ENCODE measurements at regions not wholly inside any gene's neighbourhood (a gene's known extent, or its start where the extent isn't known, plus 50 kb on each side); places are given as distances from the start of the nearest gene placed in this dataset.
"Not testable (repeated sequence)": the region's sequence is repeated elsewhere in the genome, so short reads cannot be mapped to it uniquely, and the experiment has no call there.

- ATAC-seq (no peak), DNase-seq (no peak)
- Mint-ChIP-seq H3K9me3 (ENCODE audit: low read depth) (no peaks in the 10 kb centered on the region), H3K4me1 (no peaks in the 10 kb centered on the region), H3K4me3 (no peak overlapping the region), H3K27ac (no peak overlapping the region), H3K27me3 (peaks cover 2% of the 10 kb centered on the region), H3K36me3 (no peaks in the 10 kb centered on the region)
- CTCF ChIA-PET: no interaction called here
Measured at GRCh38 chr5:82445726-82446335, 167.7 kb upstream of the RPS23 start.

GRCh38 chr5:82439750-82440445, 161.7 kb upstream of the RPS23 start:
- ATAC-seq: no peak
- Mint-ChIP-seq H3K27ac (no peak overlapping the region), H3K4me3 (no peak overlapping the region)

GRCh38 chr5:82437565-82437964, 159.4 kb upstream of the RPS23 start:
- CTCF ChIA-PET; H3K4me3 Mint-ChIP-seq; H3K36me3 Mint-ChIP-seq; ATAC-seq; H3K27me3 Mint-ChIP-seq; H3K27ac Mint-ChIP-seq; H3K4me1 Mint-ChIP-seq; H3K9me3 Mint-ChIP-seq (ENCODE audit: low read depth); DNase-seq: not testable (repeated sequence)

More at GRCh38 chr5:82439750-82440445, 161.7 kb upstream of the RPS23 start:
- DNase-seq: no peak
- CTCF ChIA-PET: no interaction called here
- Mint-ChIP-seq H3K27me3 (no peaks in the 10 kb centered on the region), H3K9me3 (ENCODE audit: low read depth) (no peaks in the 10 kb centered on the region), H3K4me1 (no peaks in the 10 kb centered on the region), H3K36me3 (no peaks in the 10 kb centered on the region)

- CTCF ChIA-PET: no interaction called here
- ATAC-seq (no peak), DNase-seq (no peak)
- H3K9me3 Mint-ChIP-seq (ENCODE audit: low read depth): no peaks in the 10 kb centered on the region
- H3K4me3 Mint-ChIP-seq: no peak overlapping the region
- H3K4me1 Mint-ChIP-seq: no peaks in the 10 kb centered on the region
- no peak overlapping the region for H3K27ac Mint-ChIP-seq
- no peaks in the 10 kb centered on the region for H3K27me3 Mint-ChIP-seq
- H3K36me3 Mint-ChIP-seq: no peaks in the 10 kb centered on the region
Measured at GRCh38 chr5:82436291-82436690, 158.1 kb upstream of the RPS23 start.

GRCh38 chr5:82434696-82435660, 156.8 kb upstream of the RPS23 start:
- ATAC-seq; H3K27me3 Mint-ChIP-seq; H3K36me3 Mint-ChIP-seq; H3K4me1 Mint-ChIP-seq; H3K4me3 Mint-ChIP-seq; CTCF ChIA-PET; DNase-seq; H3K9me3 Mint-ChIP-seq (ENCODE audit: low read depth); H3K27ac Mint-ChIP-seq: not testable (repeated sequence)

GRCh38 chr5:82426464-82427154, 148.5 kb upstream of the RPS23 start:
- Mint-ChIP-seq H3K9me3 (ENCODE audit: low read depth) (no peaks in the 10 kb centered on the region), H3K4me3 (no peak overlapping the region), H3K4me1 (no peaks in the 10 kb centered on the region), H3K36me3 (no peaks in the 10 kb centered on the region), H3K27me3 (no peaks in the 10 kb centered on the region), H3K27ac (no peak overlapping the region)
- CTCF ChIA-PET: interaction anchor here (0.7 to 1.2 kb wide), 2 partner anchors 58 to 74 kb away, joined by 3 to 4 read pairs; no protein-coding TSS in a partner anchor
- ATAC-seq: no peak
- no peak for DNase-seq

- ATAC-seq (no peak), DNase-seq (no peak)
- H3K27me3 Mint-ChIP-seq: no peaks in the 10 kb centered on the region
- CTCF ChIA-PET: no interaction called here
- H3K4me1 Mint-ChIP-seq: no peaks in the 10 kb centered on the region
- H3K9me3 Mint-ChIP-seq (ENCODE audit: low read depth): no peaks in the 10 kb centered on the region
- H3K36me3 Mint-ChIP-seq: no peaks in the 10 kb centered on the region
- no peak overlapping the region for H3K27ac Mint-ChIP-seq
- H3K4me3 Mint-ChIP-seq: no peak overlapping the region
Measured at GRCh38 chr5:82425591-82425990, 147.4 kb upstream of the RPS23 start.

GRCh38 chr5:82424211-82424610, 146.1 kb upstream of the RPS23 start:
- no peak overlapping the region for H3K4me3 Mint-ChIP-seq
- CTCF ChIA-PET: interaction anchor here (1.1 kb wide), 1 partner anchor 75 kb away, joined by 3 read pairs; no protein-coding TSS in a partner anchor
- H3K4me1 Mint-ChIP-seq: no peaks in the 10 kb centered on the region

GRCh38 chr5:82422751-82423181, 144.6 kb upstream of the RPS23 start:
- H3K4me3 Mint-ChIP-seq: no peak overlapping the region

More at GRCh38 chr5:82424211-82424610, 146.1 kb upstream of the RPS23 start:
- no peak for DNase-seq
- ATAC-seq: no peak
- no peaks in the 10 kb centered on the region for H3K9me3 Mint-ChIP-seq (ENCODE audit: low read depth)
- no peaks in the 10 kb centered on the region for H3K36me3 Mint-ChIP-seq
- no peak overlapping the region for H3K27ac Mint-ChIP-seq
- no peaks in the 10 kb centered on the region for H3K27me3 Mint-ChIP-seq

GRCh38 chr5:82422001-82422740, 144.0 kb upstream of the RPS23 start:
- Mint-ChIP-seq H3K27me3 (no peaks in the 10 kb centered on the region), H3K27ac (no peak overlapping the region), H3K9me3 (ENCODE audit: low read depth) (no peaks in the 10 kb centered on the region), H3K36me3 (no peaks in the 10 kb centered on the region), H3K4me1 (no peaks in the 10 kb centered on the region), H3K4me3 (no peak overlapping the region)
- DNase-seq: no peak
- no peak for ATAC-seq
- CTCF ChIA-PET: no interaction called here

More at GRCh38 chr5:82422751-82423181, 144.6 kb upstream of the RPS23 start:
- H3K27ac Mint-ChIP-seq: no peak overlapping the region
- no peak for ATAC-seq
- CTCF ChIA-PET: no interaction called here
- H3K27me3 Mint-ChIP-seq: no peaks in the 10 kb centered on the region
- H3K4me1 Mint-ChIP-seq: no peaks in the 10 kb centered on the region
- no peak for DNase-seq
- H3K36me3 Mint-ChIP-seq: no peaks in the 10 kb centered on the region
- no peaks in the 10 kb centered on the region for H3K9me3 Mint-ChIP-seq (ENCODE audit: low read depth)

- DNase-seq (no peak), ATAC-seq (no peak)
- Mint-ChIP-seq H3K9me3 (ENCODE audit: low read depth) (no peaks in the 10 kb centered on the region), H3K27ac (no peak overlapping the region), H3K36me3 (no peaks in the 10 kb centered on the region), H3K27me3 (no peaks in the 10 kb centered on the region), H3K4me3 (no peak overlapping the region), H3K4me1 (no peaks in the 10 kb centered on the region)
- CTCF ChIA-PET: no interaction called here
Measured at GRCh38 chr5:82421119-82421518, 143.0 kb upstream of the RPS23 start.

GRCh38 chr5:82420524-82420923, 142.4 kb upstream of the RPS23 start:
- H3K4me3 Mint-ChIP-seq; H3K27ac Mint-ChIP-seq; H3K4me1 Mint-ChIP-seq; H3K27me3 Mint-ChIP-seq; ATAC-seq; H3K9me3 Mint-ChIP-seq (ENCODE audit: low read depth); DNase-seq; H3K36me3 Mint-ChIP-seq; CTCF ChIA-PET: not testable (repeated sequence)

All from activated CD8-positive, alpha-beta memory T cell treated with anti-CD3 and anti-CD28 coated beads, Interleukin-2, amount 10 ng/mL, durations not matched to agents 7 days and 5 days (primary cell).